ENCODE measurements at regions not wholly inside any gene's neighbourhood (a gene's known extent, or its start where the extent isn't known, plus 50 kb on each side); places are given as distances from the start of the nearest gene placed in this dataset.

GRCh38 chr13:34474187-34474868 is 467.7 kb upstream of the NBEA start:
- Histone ChIP-seq H3K9me1 (replicated peaks; ENCODE audit: control insufficient read depth, extremely low read depth, insufficient read depth, low read length) (no peaks in the 10 kb centered on the region), H3K9ac (replicated peaks; ENCODE audit: extremely low read depth, insufficient read depth, low read length) (no peak overlapping the region), H3K79me2 (ENCODE audit: control insufficient read depth, insufficient read depth, low read length) (no peaks in the 10 kb centered on the region), H3K4me2 (ENCODE audit: insufficient read depth, low read length) (no peak overlapping the region), H3K36me3 (ENCODE audit: control insufficient read depth in 2 of 2, extremely low read depth in 1 of 2, insufficient read depth in 2 of 2, low read length in 2 of 2) (no peaks in the 10 kb centered on the region), H2AFZ (ENCODE audit: low read depth, low read length) (no peak overlapping the region), H3K4me3 (replicated peaks in 1 of 3; ENCODE audit: insufficient read depth in 1 of 3, low read depth in 1 of 3, low read length in 3 of 3) (no peak overlapping the region), H3K27ac (ENCODE audit: insufficient read depth, low read depth, low read length) (no peak overlapping the region), H3K4me1 (ENCODE audit: control insufficient read depth, extremely low read depth, insufficient read depth, low read length) (peaks cover 12% of the 10 kb centered on the region), H3K9me3 (replicated peaks; ENCODE audit: control insufficient read depth, insufficient read depth, low read length) (no peaks in the 10 kb centered on the region), H4K20me1 (replicated peaks; ENCODE audit: control insufficient read depth, extremely low read depth, insufficient read depth, low read length) (no peaks in the 10 kb centered on the region), H3K27me3 (ENCODE audit: control insufficient read depth in 2 of 2, insufficient read depth in 2 of 2, low read length in 2 of 2) (no peaks in the 10 kb centered on the region)
- no TSS peak for BruUV-seq (replicated peaks)
- intact Hi-C loops (cut with micrococcal nuclease) = no loop called here
- dilution Hi-C loops (cut with MboI; ENCODE audit: extremely low pct_ligation_motif_present, low sequenced_read_pairs) = no loop called here
- ChIA-PET POLR2A (no interaction called here), CTCF (interaction anchor here (1.1 to 1.3 kb wide), 3 partner anchors 11 to 117 kb away, joined by 3 to 4 read pairs (median 3); no protein-coding TSS in a partner anchor)
- DNase-seq (ENCODE audit: low read depth, low spot score) = no peak
- no peak for FAIRE-seq
- TF ChIP-seq JUN (IDR thresholded peaks at IDR 0.05; ENCODE audit: borderline replicate concordance, insufficient read depth, insufficient read length, low read depth) = no peak
- no peak for TF ChIP-seq POLR2AphosphoS5 (IDR thresholded peaks at IDR 0.05; ENCODE audit: insufficient read depth, low read depth, low read length)
- no peak for TF ChIP-seq MYC (IDR thresholded peaks at IDR 0.05; ENCODE audit: low read depth, low read length)
- no peak for TF ChIP-seq GATA2 (IDR thresholded peaks at IDR 0.05; ENCODE audit: insufficient read depth, insufficient read length, low read depth, low read length)
- TF ChIP-seq FOS (IDR thresholded peaks at IDR 0.05; ENCODE audit: borderline replicate concordance, insufficient read depth, low read length) = no peak
- no peak for TF ChIP-seq EZH2 (IDR thresholded peaks at IDR 0.05; ENCODE audit: borderline replicate concordance, low read depth, low read length, severe bottlenecking)
- TF ChIP-seq CTCF (IDR thresholded peaks at IDR 0.05; ENCODE audit: extremely low read depth in 1 of 2, insufficient read depth in 1 of 2, low read depth in 1 of 2, low read length in 2 of 2) = no peak
- TF ChIP-seq MAX (IDR thresholded peaks at IDR 0.05; ENCODE audit: insufficient read depth, insufficient read length) = no peak
- no peak for TF ChIP-seq POLR2A (IDR thresholded peaks at IDR 0.05; ENCODE audit: low read depth, low read length)
